ENCODE measurements at regions not wholly inside any gene's neighbourhood (a gene's known extent, or its start where the extent isn't known, plus 50 kb on each side); places are given as distances from the start of the nearest gene placed in this dataset.

- Histone ChIP-seq H3K9me3 (ENCODE audit: control insufficient read depth in 2 of 2, low read length in 2 of 2) (no peaks in the 10 kb centered on the region), H3K4me1 (ENCODE audit: control insufficient read depth in 2 of 2, insufficient read depth in 2 of 2, low read length in 2 of 2) (no peaks in the 10 kb centered on the region), H3K36me3 (ENCODE audit: control insufficient read depth in 2 of 2, insufficient read depth in 2 of 2, low read length in 2 of 2) (no peaks in the 10 kb centered on the region), H3K27me3 (ENCODE audit: control insufficient read depth in 2 of 2, insufficient read depth in 2 of 2, low read length in 2 of 2) (no peaks in the 10 kb centered on the region), H3K9ac (ENCODE audit: low read depth in 1 of 2, low read length in 2 of 2) (no peak overlapping the region), H3K27ac (ENCODE audit: low read depth in 2 of 2, low read length in 2 of 2) (no peak overlapping the region), H3K4me3 (ENCODE audit: low read length in 2 of 2) (no peak overlapping the region)
These were observed 1595.9 kb upstream of the NUDT12 start for GRCh38 chr5:105158526-105158925.

DNA sequence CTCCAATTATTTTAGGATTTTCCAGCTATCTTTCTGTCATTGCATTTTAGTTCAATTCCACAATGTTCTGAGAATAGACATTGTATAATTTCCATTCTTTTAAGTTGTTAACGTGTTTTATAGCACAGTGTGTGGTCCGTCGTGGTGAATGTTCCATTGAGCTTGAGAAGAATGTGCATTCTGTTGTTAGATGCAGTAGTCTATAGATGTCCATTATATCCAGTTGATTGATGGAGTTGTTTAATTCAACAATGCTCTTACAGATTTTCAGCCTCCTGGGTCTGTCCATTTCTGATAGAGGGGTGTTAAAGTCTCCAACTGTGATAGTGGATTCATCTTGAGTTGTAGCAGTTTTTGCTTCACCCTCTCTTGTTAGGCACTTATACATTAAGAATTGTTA lies 1587.7 kb upstream of the NUDT12 start:
- Histone ChIP-seq H3K36me3 (ENCODE audit: control insufficient read depth in 2 of 2, insufficient read depth in 2 of 2, low read length in 2 of 2) (no peaks in the 10 kb centered on the region), H3K9me3 (ENCODE audit: control insufficient read depth in 2 of 2, low read length in 2 of 2) (no peaks in the 10 kb centered on the region), H3K27ac (ENCODE audit: low read depth in 2 of 2, low read length in 2 of 2) (no peak overlapping the region), H3K9ac (ENCODE audit: low read depth in 1 of 2, low read length in 2 of 2) (no peak overlapping the region), H3K4me1 (ENCODE audit: control insufficient read depth in 2 of 2, insufficient read depth in 2 of 2, low read length in 2 of 2) (no peaks in the 10 kb centered on the region), H3K27me3 (ENCODE audit: control insufficient read depth in 2 of 2, insufficient read depth in 2 of 2, low read length in 2 of 2) (no peaks in the 10 kb centered on the region), H3K4me3 (ENCODE audit: low read length in 2 of 2) (no peak overlapping the region)

GRCh38 chr5:105146867-105147266 lies 1584.3 kb upstream of the NUDT12 start:
- Histone ChIP-seq H3K4me1 (ENCODE audit: control insufficient read depth in 2 of 2, insufficient read depth in 2 of 2, low read length in 2 of 2) (no peaks in the 10 kb centered on the region), H3K9me3 (ENCODE audit: control insufficient read depth in 2 of 2, low read length in 2 of 2) (no peaks in the 10 kb centered on the region), H3K4me3 (ENCODE audit: low read length in 2 of 2) (no peak overlapping the region), H3K27me3 (ENCODE audit: control insufficient read depth in 2 of 2, insufficient read depth in 2 of 2, low read length in 2 of 2) (no peaks in the 10 kb centered on the region), H3K9ac (ENCODE audit: low read depth in 1 of 2, low read length in 2 of 2) (no peak overlapping the region), H3K36me3 (ENCODE audit: control insufficient read depth in 2 of 2, insufficient read depth in 2 of 2, low read length in 2 of 2) (no peaks in the 10 kb centered on the region), H3K27ac (ENCODE audit: low read depth in 2 of 2, low read length in 2 of 2) (no peak overlapping the region)

DNA sequence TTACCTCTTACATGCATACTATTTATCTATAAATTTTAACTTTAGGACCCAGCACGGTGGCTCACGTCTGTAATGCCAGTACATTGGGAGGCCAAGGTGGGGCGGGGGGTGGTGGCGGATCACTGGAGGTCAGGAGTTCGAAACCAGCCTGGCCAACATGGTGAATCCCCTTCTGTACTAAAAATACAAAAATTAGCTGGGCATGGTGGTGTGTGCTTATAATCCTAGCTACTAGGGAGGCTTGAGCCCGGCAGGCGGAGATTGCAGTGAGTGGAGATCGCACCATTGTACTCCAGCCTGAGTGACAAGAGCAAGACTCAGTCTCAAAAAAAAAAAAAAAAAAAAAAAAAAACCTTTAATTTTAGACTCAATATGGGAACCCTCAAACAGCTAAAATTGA lies 1582.6 kb upstream of the NUDT12 start:
- H3K4me1 ChIP-seq (ENCODE audit: control insufficient read depth in 2 of 2, insufficient read depth in 2 of 2, low read length in 2 of 2) = no peaks in the 10 kb centered on the region
- no peaks in the 10 kb centered on the region for H3K9me3 ChIP-seq (ENCODE audit: control insufficient read depth in 2 of 2, low read length in 2 of 2)
- no peak overlapping the region for H3K4me3 ChIP-seq (ENCODE audit: low read length in 2 of 2)

DNA sequence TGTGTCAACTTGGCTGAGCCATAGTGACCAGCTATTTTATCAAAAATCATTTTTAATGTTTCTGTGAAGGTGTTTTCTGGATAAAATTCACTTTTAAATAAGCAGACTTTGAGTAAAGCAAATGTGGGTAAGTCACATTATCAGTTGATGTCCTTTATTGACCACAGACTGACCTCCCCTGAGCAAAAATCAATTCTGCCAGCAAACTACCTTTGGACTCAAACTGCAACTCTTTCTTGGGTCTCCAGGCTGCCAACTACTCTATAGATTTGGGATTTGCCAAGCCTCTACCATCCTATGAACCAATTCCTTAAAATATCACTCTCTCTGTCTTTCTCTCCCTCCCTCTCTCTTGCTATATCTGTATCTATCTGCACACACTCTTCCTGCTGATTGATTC lies 1571.7 kb upstream of the NUDT12 start:
- no peak overlapping the region for H3K27ac ChIP-seq (ENCODE audit: low read depth in 2 of 2, low read length in 2 of 2)
- no peaks in the 10 kb centered on the region for H3K36me3 ChIP-seq (ENCODE audit: control insufficient read depth in 2 of 2, insufficient read depth in 2 of 2, low read length in 2 of 2)
- H3K4me1 ChIP-seq (ENCODE audit: control insufficient read depth in 2 of 2, insufficient read depth in 2 of 2, low read length in 2 of 2) = no peaks in the 10 kb centered on the region
- peaks cover 0 to 2% of the 10 kb centered on the region in 2 donors for H3K9me3 ChIP-seq (ENCODE audit: control insufficient read depth in 2 of 2, low read length in 2 of 2)
- H3K4me3 ChIP-seq (ENCODE audit: low read length in 2 of 2) = no peak overlapping the region
- no peak overlapping the region for H3K9ac ChIP-seq (ENCODE audit: low read depth in 1 of 2, low read length in 2 of 2)
- no peaks in the 10 kb centered on the region for H3K27me3 ChIP-seq (ENCODE audit: control insufficient read depth in 2 of 2, insufficient read depth in 2 of 2, low read length in 2 of 2)

More for the DNA sequence above, 1582.6 kb upstream of the NUDT12 start:
- Histone ChIP-seq H3K27me3 (ENCODE audit: control insufficient read depth in 2 of 2, insufficient read depth in 2 of 2, low read length in 2 of 2) (no peaks in the 10 kb centered on the region), H3K27ac (ENCODE audit: low read depth in 2 of 2, low read length in 2 of 2) (no peak overlapping the region), H3K9ac (ENCODE audit: low read depth in 1 of 2, low read length in 2 of 2) (no peak overlapping the region), H3K36me3 (ENCODE audit: control insufficient read depth in 2 of 2, insufficient read depth in 2 of 2, low read length in 2 of 2) (no peaks in the 10 kb centered on the region)

DNA sequence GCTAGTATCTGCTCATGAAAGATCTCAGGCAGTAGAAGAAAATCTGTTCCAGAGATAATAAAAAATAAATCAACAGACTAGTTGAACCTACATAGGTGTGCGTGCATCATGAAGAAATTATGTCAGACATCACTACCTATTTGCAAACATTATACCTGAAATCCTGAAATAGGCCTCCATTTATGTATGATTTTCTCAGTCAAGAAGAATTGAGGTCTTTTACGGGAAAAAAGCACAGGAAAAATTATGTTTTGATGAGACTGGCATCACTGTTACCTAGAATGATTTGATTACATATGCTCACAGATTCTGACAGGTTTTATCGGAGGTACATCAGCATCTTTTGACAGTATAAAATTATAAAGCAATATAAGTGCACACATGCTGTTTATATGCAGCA lies 1570.5 kb upstream of the NUDT12 start:
- Histone ChIP-seq H3K36me3 (ENCODE audit: control insufficient read depth in 2 of 2, insufficient read depth in 2 of 2, low read length in 2 of 2) (no peaks in the 10 kb centered on the region), H3K27ac (ENCODE audit: low read depth in 2 of 2, low read length in 2 of 2) (no peak overlapping the region), H3K9me3 (ENCODE audit: control insufficient read depth in 2 of 2, low read length in 2 of 2) (peaks cover 0 to 2% of the 10 kb centered on the region in 2 donors), H3K27me3 (ENCODE audit: control insufficient read depth in 2 of 2, insufficient read depth in 2 of 2, low read length in 2 of 2) (no peaks in the 10 kb centered on the region), H3K4me1 (ENCODE audit: control insufficient read depth in 2 of 2, insufficient read depth in 2 of 2, low read length in 2 of 2) (no peaks in the 10 kb centered on the region), H3K4me3 (ENCODE audit: low read length in 2 of 2) (no peak overlapping the region), H3K9ac (ENCODE audit: low read depth in 1 of 2, low read length in 2 of 2) (no peak overlapping the region)

GRCh38 chr5:105132581-105132980 lies 1570.0 kb upstream of the NUDT12 start:
- Histone ChIP-seq H3K27ac (ENCODE audit: low read depth in 2 of 2, low read length in 2 of 2) (no peak overlapping the region), H3K36me3 (ENCODE audit: control insufficient read depth in 2 of 2, insufficient read depth in 2 of 2, low read length in 2 of 2) (no peaks in the 10 kb centered on the region), H3K9ac (ENCODE audit: low read depth in 1 of 2, low read length in 2 of 2) (no peak overlapping the region), H3K4me1 (ENCODE audit: control insufficient read depth in 2 of 2, insufficient read depth in 2 of 2, low read length in 2 of 2) (no peaks in the 10 kb centered on the region), H3K4me3 (ENCODE audit: low read length in 2 of 2) (no peak overlapping the region), H3K9me3 (ENCODE audit: control insufficient read depth in 2 of 2, low read length in 2 of 2) (peaks cover 0 to 2% of the 10 kb centered on the region in 2 donors), H3K27me3 (ENCODE audit: control insufficient read depth in 2 of 2, insufficient read depth in 2 of 2, low read length in 2 of 2) (no peaks in the 10 kb centered on the region)

- H3K36me3 ChIP-seq (ENCODE audit: control insufficient read depth in 2 of 2, insufficient read depth in 2 of 2, low read length in 2 of 2) = no peaks in the 10 kb centered on the region
- H3K27ac ChIP-seq (ENCODE audit: low read depth in 2 of 2, low read length in 2 of 2) = no peak overlapping the region
- no peaks in the 10 kb centered on the region for H3K4me1 ChIP-seq (ENCODE audit: control insufficient read depth in 2 of 2, insufficient read depth in 2 of 2, low read length in 2 of 2)
- H3K9ac ChIP-seq (ENCODE audit: low read depth in 1 of 2, low read length in 2 of 2) = no peak overlapping the region
- H3K27me3 ChIP-seq (ENCODE audit: control insufficient read depth in 2 of 2, insufficient read depth in 2 of 2, low read length in 2 of 2) = no peaks in the 10 kb centered on the region
- peaks cover 0 to 2% of the 10 kb centered on the region in 2 donors for H3K9me3 ChIP-seq (ENCODE audit: control insufficient read depth in 2 of 2, low read length in 2 of 2)
- H3K4me3 ChIP-seq (ENCODE audit: low read length in 2 of 2) = no peak overlapping the region
These were observed 1568.5 kb upstream of the NUDT12 start for GRCh38 chr5:105131045-105131444.

GRCh38 chr5:105101577-105101976 lies 1539.0 kb upstream of the NUDT12 start:
- Histone ChIP-seq H3K4me1 (ENCODE audit: control insufficient read depth in 2 of 2, insufficient read depth in 2 of 2, low read length in 2 of 2) (no peaks in the 10 kb centered on the region), H3K9ac (ENCODE audit: low read depth in 1 of 2, low read length in 2 of 2) (no peak overlapping the region), H3K9me3 (ENCODE audit: control insufficient read depth in 2 of 2, low read length in 2 of 2) (no peaks in the 10 kb centered on the region), H3K27me3 (ENCODE audit: control insufficient read depth in 2 of 2, insufficient read depth in 2 of 2, low read length in 2 of 2) (no peaks in the 10 kb centered on the region), H3K27ac (ENCODE audit: low read depth in 2 of 2, low read length in 2 of 2) (no peak overlapping the region), H3K36me3 (ENCODE audit: control insufficient read depth in 2 of 2, insufficient read depth in 2 of 2, low read length in 2 of 2) (no peaks in the 10 kb centered on the region), H3K4me3 (ENCODE audit: low read length in 2 of 2) (no peak overlapping the region)

DNA sequence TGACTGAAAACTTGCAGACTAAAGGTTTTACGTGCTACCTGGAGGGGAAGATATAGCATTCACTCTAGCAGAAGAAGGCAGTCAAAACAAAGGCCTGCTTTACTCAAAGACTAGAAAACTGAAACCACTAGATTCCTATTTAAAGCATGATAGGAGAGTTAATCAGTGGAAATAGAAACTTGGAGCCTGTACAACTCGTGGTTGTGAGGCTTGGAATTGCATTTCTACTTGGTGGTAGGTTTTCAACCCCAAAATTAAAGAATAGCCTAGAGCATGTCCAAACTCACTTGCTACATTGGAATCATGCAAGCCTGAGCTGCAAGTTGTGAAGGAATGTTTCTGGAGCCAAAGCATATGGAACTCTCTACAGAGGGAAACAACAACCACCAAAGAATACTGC lies 1526.4 kb upstream of the NUDT12 start:
- no peak overlapping the region for H3K27ac ChIP-seq (ENCODE audit: low read depth in 2 of 2, low read length in 2 of 2)
- H3K4me1 ChIP-seq (ENCODE audit: control insufficient read depth in 2 of 2, insufficient read depth in 2 of 2, low read length in 2 of 2) = no peaks in the 10 kb centered on the region
- H3K4me3 ChIP-seq (ENCODE audit: low read length in 2 of 2) = no peak overlapping the region
- no peaks in the 10 kb centered on the region for H3K36me3 ChIP-seq (ENCODE audit: control insufficient read depth in 2 of 2, insufficient read depth in 2 of 2, low read length in 2 of 2)
- no peaks in the 10 kb centered on the region for H3K9me3 ChIP-seq (ENCODE audit: control insufficient read depth in 2 of 2, low read length in 2 of 2)
- no peaks in the 10 kb centered on the region for H3K27me3 ChIP-seq (ENCODE audit: control insufficient read depth in 2 of 2, insufficient read depth in 2 of 2, low read length in 2 of 2)
- H3K9ac ChIP-seq (ENCODE audit: low read depth in 1 of 2, low read length in 2 of 2) = no peak overlapping the region

- Histone ChIP-seq H3K27ac (ENCODE audit: low read depth in 2 of 2, low read length in 2 of 2) (no peak overlapping the region), H3K4me1 (ENCODE audit: control insufficient read depth in 2 of 2, insufficient read depth in 2 of 2, low read length in 2 of 2) (no peaks in the 10 kb centered on the region), H3K9ac (ENCODE audit: low read depth in 1 of 2, low read length in 2 of 2) (no peak overlapping the region), H3K27me3 (ENCODE audit: control insufficient read depth in 2 of 2, insufficient read depth in 2 of 2, low read length in 2 of 2) (no peaks in the 10 kb centered on the region), H3K36me3 (ENCODE audit: control insufficient read depth in 2 of 2, insufficient read depth in 2 of 2, low read length in 2 of 2) (no peaks in the 10 kb centered on the region), H3K4me3 (ENCODE audit: low read length in 2 of 2) (no peak overlapping the region), H3K9me3 (ENCODE audit: control insufficient read depth in 2 of 2, low read length in 2 of 2) (no peaks in the 10 kb centered on the region)
These were observed 1525.5 kb upstream of the NUDT12 start for GRCh38 chr5:105088102-105088501.
